Fibroblast of mammary gland (primary cell): ENCODE measurements at regions not wholly inside any gene's neighbourhood (a gene's known extent, or its start where the extent isn't known, plus 50 kb on each side); places are given as distances from the start of the nearest gene placed in this dataset.

Source experiments
- DNase-seq: peaks from one replicate; pipeline ENCODE4 v3.0.0-alpha.2; 2010; ENCODE audit warnings: low read depth
- H3K4me3 ChIP-seq: 2 replicates; pipeline ENCODE4 v1.5.1; 2011; ENCODE audit warnings: low read depth, mild to moderate bottlenecking, low read length, moderate library complexity; ENCODE audit not compliant: control insufficient read depth
- CTCF ChIP-seq: conservative IDR thresholded peaks from 2 replicates; pipeline ENCODE4 v1.5.1; 2011; ENCODE audit warnings: low read depth, low read length, inconsistent platforms; ENCODE audit not compliant: control insufficient read depth, insufficient read depth

- H3K4me3 ChIP-seq: no peak overlapping the region
- no peak for TF ChIP-seq CTCF
- DNase-seq: no peak
These were observed 160.1 kb downstream of the BRMS1L start for GRCh38 chr14:35986219-35986573.

GRCh38 chr14:35985474-35986218 lies 159.5 kb downstream of the BRMS1L start:
- DNase-seq: peak; percentile 5
- TF ChIP-seq CTCF: peak; percentile 14

GRCh38 chr14:35979531-35979930 lies 153.4 kb downstream of the BRMS1L start:
- DNase-seq: no peak
- no peak for TF ChIP-seq CTCF
- no peak overlapping the region for H3K4me3 ChIP-seq

More at GRCh38 chr14:35985474-35986218, 159.5 kb downstream of the BRMS1L start:
- no peak overlapping the region for H3K4me3 ChIP-seq

- TF ChIP-seq CTCF: no peak
- no peak for DNase-seq
- H3K4me3 ChIP-seq: no peak overlapping the region
These were observed 152.4 kb downstream of the BRMS1L start for GRCh38 chr14:35978561-35978960.

- no peak for DNase-seq
- no peak overlapping the region for H3K4me3 ChIP-seq
- no peak for TF ChIP-seq CTCF
These were observed 149.7 kb downstream of the BRMS1L start for GRCh38 chr14:35975814-35976213.

- TF ChIP-seq CTCF: no peak
- no peak overlapping the region for H3K4me3 ChIP-seq
- DNase-seq: no peak
These were observed 147.6 kb downstream of the BRMS1L start for GRCh38 chr14:35973770-35974169.
